Right lung (tissue), 2 donors: ENCODE measurements at regions not wholly inside any gene's neighbourhood (a gene's known extent, or its start where the extent isn't known, plus 50 kb on each side); places are given as distances from the start of the nearest gene placed in this dataset.
"Not testable (repeated sequence)": the region's sequence is repeated elsewhere in the genome, so short reads cannot be mapped to it uniquely, and the experiment has no call there.

Source experiments
- DNase-seq, 2 donors: peaks; one replicate each; pipeline ENCODE4 v3.0.0-alpha.2; 2013

DNA sequence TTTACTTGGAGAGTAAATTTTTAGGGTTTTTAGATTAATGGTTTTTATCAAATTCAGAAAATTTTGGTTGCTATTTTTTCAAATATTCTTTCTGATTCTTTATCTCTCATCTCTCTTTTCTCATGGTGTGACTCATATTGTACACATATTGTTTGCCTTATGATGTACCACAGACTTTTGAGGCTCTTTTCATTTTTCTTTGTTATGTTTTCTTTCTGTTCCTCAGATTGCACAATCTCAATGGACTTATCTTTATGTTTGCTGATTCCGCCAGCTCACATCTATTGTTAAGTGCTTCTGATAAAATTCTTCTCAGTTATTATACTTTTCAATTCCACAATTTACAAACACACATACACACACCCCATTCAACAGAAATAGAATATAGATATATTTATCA lies 168.2 kb upstream of the IGFBP3 start:
- no peak for DNase-seq

DNA sequence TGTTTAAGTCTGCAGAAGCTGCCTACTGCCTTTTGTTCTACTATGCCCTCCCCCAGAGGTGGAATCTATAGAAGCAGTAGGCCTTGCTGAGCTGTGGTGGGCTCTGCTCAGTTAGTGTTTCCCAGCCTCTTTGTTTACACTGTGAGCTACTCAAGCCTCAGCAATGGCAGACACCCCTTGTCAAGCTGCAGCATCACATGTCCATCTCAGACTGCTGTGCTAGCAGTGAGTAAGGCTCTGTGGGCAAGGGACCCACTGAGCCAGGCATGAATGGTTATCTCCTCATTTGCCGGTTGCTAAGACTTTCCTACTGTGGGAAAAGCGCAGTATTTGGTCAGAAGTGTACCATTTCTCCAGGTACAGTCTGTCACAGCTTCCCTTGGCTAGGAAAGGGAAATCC lies 167.4 kb upstream of the IGFBP3 start:
- DNase-seq, result not testable (repeated sequence)

DNA sequence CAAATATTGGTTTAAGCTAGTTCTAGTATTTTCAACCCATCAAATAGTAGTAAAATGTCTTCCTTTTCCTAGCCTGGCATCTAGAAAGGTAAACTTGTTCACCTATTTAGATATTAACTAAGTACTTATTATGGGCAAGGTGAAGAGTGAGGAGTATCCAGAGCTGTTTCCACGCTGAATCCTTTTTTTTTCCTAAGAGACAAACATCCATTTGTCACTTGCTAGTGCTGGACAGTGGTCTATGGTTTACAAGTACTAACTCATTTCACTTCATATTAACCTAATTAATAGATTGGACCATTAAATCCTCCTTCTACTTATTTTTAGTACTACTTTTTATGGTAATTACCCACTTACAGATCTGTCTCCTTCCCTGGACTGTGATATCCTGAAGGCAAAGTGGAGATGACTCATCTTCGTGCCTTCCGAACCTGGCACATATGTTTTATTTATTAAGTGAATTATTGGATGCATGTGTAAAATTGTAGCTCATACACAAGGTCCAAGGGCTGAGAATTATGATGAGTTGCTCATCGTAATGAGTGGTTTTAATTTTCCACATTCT lies 159.6 kb upstream of the IGFBP3 start:
- no peak for DNase-seq

DNA sequence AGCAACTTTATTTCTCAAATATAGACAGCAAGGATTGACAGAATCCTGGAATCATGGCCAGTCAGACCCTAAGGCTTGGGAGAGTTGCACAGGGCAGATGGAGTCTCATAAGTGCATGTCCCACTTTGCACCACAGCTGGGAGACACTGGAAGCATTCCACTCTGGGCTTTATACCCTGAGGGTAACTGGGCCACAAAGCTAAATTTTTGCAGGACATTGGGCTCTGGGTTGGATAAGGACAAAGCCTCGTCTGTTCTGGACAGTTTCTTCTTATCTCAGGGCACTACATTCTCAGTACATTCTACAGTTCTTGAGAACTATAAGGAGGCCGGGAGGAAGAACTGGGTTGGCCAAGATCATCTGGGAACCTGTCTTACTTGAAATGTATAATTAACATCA lies 158.3 kb upstream of the IGFBP3 start:
- no peak for DNase-seq

DNA sequence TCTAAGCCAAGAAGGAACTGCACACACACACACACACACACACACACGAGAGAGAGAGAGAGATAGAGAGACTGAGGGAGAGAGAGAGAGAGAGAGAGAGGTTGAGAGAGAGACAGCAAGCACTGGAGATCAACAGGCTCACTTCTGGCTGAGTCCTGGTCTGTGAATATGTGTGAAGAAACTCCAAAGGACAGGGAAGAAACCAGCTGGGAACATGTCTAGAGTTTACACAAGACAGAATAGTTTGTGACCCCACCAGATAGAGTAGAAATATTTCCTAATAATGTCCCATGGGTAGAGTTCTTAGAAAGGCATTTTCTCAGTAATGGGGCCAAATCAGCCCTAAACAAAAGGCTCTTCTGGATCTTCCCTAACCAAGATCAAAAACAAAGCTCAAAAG lies 155.5 kb upstream of the IGFBP3 start:
- DNase-seq, result no peak

DNA sequence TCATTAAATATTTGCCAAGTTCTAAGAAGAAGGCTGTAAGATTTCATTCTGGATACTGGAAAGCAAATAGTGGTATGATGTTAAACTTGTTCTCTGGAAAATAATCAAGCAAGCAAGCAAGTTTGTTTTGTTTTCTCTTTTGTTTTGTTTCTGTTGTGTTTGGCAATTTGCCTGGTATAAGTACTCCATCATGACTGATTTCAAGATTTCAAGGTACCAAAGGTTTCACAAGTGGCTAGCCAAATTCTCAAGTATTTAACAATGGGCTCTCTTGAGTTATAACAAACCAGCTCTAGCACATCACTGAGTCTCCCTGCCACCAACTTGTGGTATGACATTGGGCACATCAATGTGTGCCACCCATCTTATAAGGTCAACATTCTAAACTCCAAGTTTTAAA lies 151.7 kb upstream of the IGFBP3 start:
- no peak for DNase-seq

DNA sequence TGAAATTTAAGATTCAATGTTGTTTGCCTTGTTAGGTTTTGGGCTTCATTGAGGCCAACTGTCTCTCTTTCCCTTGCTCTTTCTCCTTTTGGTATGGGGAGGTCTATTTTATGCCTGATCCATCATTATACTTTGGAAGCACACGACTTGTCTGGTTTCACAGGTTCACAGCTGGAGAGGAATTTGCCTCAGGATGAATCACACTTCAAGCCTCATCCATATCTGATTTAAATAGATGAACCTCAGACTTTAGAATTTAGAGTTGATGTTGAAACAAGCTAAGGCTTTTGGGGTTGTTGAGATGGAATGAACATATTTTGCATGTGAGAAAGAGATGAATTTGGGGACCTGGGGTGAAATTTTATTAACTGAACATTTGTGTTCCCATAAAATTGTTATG lies 150.5 kb upstream of the IGFBP3 start:
- no peak for DNase-seq

DNA sequence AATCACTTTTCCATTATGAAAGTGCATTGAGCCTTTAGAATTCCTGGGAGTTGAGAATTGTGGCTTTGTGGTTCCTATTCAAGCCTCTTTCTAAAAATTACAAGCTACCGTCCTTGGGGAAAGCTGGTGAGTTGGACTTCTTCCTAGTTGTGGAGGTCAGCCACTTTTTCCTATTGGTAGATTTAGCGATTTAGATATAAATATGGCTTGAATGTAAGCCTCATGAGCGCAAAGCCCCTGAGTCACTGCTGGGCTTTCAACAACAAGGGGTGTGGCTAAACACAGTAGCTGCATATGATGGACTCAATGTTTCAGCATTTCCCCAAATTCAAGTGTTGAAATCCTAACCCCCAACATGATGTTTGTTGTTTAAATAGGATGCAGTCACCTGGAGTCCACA lies 150.0 kb upstream of the IGFBP3 start:
- no peak for DNase-seq

DNA sequence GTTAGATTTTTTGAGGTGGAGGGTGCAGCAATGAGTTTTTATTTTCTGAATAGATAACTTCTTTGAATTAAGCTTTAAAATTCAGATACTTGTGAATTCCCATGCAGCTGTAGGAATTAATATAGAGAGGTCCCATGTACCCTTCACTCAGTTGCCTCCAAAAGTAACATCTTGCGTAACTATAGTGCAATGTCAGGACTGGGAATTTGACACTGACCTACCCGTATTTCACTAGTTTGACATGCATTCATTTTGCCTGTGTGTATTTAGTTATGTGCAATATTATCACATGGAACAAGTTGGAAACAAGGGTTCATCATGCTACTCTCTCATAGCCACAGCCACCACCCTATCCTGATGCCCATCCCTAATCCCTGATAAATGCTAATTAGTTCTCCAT lies 147.1 kb upstream of the IGFBP3 start:
- no peak for DNase-seq

DNA sequence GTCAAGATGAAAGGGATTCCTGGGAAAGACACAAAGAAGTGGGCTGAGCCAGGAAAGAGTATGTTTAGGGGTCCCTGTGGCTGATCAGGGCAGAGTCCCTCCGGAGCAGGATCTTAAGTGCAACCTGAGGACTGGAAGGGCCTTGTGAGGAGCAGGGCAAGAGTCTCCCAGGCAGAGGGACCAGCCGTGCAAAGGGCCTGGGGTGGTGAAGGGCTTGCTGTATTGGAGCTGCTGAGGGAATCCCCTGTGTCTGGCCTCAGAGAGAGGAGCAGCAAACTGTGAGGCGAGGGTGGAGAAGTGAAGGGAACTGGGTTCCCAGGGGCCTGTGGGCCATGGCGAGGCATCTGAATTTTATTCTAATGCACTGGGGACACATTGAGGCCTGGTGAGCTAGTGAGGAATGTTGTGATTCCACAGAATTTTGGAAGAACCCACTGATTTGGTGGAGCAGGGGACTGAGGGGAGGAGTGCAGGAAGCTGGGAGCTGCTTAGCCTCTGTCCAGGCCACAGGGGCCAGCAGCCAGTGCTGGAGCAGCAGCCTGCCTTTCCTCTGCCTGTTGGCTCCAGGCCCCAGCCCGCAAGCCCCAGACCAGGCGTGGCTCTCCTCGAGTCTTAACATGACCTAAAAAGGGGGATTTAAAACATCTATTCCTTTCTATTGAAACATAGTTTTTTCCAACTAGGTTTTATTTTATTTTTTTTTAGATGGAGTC lies 138.4 kb upstream of the IGFBP3 start:
- DNase-seq, result no peak

DNA sequence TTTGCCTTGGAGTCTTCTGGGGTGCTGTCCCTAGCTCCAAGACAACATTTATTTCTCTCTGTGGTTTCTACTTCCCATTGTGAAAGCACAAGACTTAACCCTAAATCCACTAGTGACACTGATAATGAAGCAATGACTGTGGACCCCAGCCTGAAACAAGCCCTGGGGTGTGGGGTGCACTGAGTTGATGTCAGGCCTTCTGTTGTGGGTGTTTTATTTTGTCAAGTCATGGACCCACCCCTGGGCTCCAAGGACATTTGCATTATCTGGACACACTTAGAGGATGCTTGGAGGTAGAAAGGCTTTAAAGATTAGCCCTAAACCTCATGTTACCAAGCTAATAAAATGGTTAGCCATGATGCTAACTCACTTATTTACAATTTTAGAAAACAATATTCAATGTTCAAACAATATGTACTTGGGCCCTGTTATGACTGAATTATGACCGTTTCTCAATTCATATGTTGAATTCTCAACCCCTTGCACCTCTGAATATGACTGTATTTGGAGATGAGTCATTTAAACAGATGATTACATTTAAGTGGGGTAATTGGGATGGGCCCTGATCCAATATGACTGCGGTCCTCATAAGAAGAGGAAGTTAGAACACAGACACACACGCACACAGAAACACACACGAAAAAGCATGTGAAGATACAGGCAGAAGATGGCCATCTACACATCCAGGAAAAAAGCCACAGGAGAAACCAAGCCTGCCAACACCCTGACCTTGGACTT lies 137.2 kb upstream of the IGFBP3 start:
- DNase-seq, result no peak

DNA sequence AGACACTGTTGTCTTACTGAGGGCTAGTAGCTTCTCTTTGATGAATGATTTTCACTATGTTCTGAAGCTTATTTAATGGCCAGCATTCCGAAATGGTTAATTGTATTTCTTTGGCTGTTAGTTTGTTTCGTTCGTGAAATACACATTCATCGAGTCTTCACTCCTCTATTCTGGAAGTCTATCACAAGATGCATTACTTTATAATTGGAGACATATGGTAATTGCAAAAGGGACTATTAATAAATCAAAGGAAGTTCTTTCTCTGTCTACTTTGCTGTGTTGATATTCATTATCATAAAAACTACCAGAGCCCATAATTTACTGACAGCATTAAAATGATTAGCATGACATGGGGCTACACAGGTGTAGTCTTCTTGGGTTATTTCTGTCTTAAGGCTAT lies 133.8 kb upstream of the IGFBP3 start:
- no peak for DNase-seq

DNA sequence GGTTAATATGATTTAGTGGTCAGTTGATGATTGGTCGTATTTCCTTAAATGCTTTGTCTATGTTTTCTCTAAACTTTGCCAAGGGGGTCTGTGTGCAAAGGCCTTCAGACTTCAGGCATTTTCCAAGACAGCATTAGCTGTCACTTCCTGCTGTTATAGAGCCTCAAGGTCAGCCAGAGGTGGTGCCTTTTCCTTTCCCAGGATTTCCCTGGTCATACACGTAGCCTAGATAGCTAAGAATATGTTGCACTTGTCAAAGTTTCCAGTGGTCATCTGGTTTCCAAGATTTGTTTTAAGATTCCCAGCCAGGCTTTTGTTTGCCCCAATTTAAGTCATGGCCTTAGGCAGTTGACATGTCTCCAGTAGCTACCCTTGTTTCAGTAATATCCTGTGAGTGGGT lies 133.2 kb upstream of the IGFBP3 start:
- peak in 1 of 2 donors; percentile 15 for DNase-seq

DNA sequence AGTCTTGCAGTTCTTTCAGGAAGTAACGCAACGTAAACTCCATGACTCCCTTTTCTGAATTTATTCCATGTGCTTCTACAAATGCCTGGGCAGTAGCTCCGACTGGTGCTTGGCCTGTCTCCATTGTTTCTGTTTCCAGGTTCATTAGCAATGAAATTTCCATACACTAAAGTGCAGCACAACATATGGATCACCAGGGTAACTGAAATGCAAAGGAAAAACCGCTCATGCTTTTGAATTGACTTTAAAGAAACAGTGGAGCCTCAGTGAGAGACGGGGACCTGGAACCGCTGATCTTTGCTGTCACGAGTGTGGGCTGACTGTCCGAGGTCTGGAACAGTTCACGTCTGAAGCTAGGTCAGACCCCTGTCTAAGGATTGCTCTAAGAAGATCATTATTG lies 126.5 kb upstream of the IGFBP3 start:
- no peak for DNase-seq

DNA sequence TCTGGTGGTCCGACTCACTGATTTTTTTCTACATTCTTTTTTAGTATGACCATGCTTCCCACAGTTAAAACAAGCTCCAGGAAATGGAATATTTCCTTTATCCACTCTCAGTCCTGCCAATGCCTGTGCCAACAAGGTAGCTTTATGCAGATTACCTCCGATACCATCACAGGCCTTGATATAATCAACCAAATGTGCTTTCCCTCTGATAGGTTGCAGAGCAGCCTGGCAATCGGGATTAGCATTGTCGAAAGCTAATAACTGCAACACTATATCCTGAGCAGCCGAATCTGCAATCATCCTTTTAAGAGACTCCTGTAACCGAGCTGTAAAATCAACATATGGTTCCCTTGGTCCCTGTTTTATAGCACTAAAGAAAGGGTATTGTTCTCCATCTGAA lies 122.3 kb upstream of the IGFBP3 start:
- DNase-seq, result not testable (repeated sequence)

DNA sequence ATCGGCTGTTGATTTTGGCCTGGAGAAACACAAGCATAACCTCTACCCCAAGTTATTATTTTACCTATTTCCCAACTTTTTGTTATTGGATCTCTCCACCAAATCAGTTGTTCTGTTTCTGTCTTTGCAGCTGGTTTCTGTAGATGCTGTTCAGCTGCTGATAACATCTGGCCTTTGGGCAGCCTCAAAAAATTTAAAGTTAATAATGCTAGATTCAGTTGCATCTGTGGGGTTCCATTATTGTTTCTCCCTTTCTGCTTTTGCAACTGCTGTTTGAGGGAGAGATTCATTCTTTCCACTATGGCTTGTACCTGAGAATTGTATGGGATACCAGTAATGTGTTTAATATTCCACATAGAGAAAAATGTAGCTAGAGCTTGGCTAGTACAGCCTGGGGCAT lies 118.7 kb upstream of the IGFBP3 start:
- DNase-seq, result not testable (repeated sequence)

DNA sequence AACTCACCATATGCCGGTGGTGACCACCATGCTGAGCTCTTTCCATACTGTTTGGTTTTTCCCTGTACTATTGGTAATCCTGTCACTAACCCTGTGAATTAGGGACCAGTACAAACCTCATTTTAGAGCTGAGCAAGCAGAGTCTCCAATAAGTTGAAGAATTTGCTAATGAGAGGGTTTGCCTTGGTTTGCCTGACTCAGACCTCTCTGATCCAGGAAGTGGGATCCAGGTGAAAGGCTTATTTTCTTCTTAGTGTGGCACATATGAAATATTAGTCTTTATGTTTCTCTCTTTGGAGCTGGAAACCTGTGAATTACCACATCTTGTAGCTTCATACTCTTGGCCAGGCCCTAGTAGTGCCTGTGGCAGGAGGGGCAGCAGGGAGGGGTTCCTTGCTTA lies 114.1 kb upstream of the IGFBP3 start:
- DNase-seq, result no peak

DNA sequence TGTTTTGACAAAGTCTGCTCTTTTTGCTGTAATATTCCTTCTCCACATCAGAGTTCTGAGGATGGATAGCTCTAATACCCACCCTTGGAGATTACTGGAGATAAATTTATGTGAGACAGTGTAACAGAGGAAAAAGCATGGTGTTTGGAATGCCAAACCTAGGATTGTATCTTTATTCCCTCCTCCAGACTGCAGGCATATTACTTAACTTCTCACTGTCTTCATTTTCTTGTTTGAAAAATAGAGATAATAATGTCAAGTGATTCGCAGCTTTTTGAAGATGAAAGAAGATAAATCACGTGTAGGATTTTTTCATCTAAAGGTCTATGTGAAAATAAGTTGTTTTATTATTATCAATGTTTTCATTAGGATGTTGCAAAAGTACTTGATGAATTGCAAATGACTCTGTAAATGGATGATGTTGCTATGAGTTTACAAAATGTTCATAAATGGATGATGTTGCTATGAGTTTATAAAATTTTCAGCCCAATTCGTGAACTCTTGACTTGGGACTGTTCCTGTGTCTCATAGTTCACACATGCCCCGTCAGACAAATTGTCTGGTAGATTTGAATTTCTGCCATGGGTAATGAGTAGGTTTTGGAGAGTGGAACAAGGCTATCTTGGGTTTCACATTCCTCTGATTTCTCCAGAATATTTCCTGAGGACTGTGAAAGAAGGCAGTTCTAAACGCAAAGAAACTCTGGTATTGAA lies 113.1 kb upstream of the IGFBP3 start:
- peak; percentile 11 to 23 for DNase-seq

DNA sequence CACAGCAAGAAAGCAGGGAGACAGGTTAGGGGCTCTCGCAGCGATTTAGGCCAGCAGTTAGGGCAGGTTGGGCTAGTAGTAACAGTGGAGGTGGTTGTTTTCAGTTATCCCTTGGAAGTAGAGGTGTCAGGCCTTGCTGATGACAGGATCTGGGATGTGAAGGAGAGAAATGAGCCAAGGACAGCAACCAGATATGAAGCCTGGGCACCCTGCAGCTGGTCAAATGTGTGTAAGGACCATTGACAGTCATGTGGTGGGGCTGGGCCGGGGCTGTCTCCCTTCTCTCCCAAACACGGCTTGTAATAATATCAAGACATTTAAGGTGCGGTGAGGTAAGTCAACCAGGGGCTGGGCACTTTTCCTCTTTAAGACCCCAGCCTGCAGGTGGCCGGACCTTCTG lies 112.5 kb upstream of the IGFBP3 start:
- no peak for DNase-seq

DNA sequence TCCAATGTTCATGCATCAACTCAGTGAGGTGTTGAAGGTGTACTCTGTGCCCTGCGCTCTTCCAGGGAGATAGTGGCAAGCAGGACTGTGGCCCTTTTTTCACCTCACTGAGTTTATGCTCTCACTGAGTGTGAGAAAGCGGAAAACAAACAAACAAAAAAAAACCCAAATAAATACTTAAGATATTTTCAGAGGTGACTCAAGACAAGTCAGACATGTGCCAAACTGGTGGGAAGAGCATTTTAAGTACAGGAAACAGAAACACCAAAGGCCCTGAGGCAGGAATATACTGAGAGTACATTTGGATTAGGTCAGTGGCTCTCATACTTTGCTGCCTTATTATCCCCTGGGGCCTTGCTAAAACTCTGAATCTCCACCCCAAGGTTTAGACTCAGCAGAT lies 111.9 kb upstream of the IGFBP3 start:
- no peak for DNase-seq

DNA sequence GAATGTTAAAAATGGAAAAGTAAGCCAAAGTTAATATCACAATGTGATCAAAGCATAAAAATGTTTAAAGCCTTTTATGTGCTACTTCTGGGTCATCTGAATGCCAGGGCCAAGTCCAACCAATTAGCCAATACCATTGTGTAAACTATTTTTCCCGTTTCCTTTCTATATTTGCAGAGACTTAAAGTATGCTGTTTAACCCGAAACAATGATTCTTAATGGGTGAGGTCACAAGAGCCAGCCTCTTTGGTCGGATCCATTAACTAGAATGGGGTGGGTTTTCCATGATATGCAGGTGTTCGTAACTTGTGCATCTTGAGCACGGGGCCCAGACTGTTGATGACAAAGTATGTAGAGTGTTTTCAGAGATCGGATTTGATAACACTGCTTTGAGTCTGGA lies 111.3 kb upstream of the IGFBP3 start:
- DNase-seq, result no peak

DNA sequence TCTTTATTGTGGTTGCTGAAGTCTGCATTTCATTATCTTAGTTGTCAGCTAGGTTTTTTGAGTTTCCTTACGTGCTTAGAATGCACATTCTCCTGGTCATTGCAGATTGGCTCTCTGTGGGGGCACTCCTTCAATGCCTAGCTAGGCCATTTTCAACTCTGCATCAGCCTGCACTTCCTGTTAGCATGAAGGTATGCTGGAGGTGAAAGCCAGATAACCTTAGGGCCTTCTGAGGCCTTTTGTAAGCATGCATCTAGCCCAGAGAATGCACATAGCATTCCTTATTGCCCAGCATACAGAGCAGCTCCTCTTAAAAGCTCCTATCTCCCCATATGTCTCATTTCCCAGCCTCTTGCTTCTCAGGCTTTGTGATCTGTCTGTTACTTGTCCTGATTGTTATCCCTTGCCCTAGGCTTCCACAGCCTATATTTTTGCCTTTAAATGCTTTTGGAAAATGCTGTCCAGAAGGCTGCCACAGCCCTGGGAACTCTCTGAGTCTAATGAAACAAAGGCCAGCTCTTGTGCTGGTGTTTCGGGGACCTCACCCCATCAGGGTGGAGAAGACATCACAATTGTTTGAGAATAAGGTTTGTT lies 108.1 kb upstream of the IGFBP3 start:
- no peak for DNase-seq
